PC-3 (cell line): ENCODE measurements at regions not wholly inside any gene's neighbourhood (a gene's known extent, or its start where the extent isn't known, plus 50 kb on each side); places are given as distances from the start of the nearest gene placed in this dataset.

Source experiments
- EZH2phosphoT487 ChIP-seq: fragments of 300-600 bp; sonication (generic); IDR thresholded peaks from 2 replicates; pipeline ENCODE4 v1.6.1; 2018; ENCODE audit warnings: mild to moderate bottlenecking, antibody characterized with exemption, low read length, borderline replicate concordance
- TF ChIP-seq, protein P1 (sequence below): fragments of 300-600 bp; sonication (generic); conservative IDR thresholded peaks from 2 replicates; pipeline ENCODE4 v1.5.1; 2017; ENCODE audit warnings: antibody characterized with exemption, low read depth, mild to moderate bottlenecking, low read length

- TF ChIP-seq, protein P1, sequence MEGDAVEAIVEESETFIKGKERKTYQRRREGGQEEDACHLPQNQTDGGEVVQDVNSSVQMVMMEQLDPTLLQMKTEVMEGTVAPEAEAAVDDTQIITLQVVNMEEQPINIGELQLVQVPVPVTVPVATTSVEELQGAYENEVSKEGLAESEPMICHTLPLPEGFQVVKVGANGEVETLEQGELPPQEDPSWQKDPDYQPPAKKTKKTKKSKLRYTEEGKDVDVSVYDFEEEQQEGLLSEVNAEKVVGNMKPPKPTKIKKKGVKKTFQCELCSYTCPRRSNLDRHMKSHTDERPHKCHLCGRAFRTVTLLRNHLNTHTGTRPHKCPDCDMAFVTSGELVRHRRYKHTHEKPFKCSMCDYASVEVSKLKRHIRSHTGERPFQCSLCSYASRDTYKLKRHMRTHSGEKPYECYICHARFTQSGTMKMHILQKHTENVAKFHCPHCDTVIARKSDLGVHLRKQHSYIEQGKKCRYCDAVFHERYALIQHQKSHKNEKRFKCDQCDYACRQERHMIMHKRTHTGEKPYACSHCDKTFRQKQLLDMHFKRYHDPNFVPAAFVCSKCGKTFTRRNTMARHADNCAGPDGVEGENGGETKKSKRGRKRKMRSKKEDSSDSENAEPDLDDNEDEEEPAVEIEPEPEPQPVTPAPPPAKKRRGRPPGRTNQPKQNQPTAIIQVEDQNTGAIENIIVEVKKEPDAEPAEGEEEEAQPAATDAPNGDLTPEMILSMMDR = no peak
- no peak for TF ChIP-seq EZH2phosphoT487
These were observed 96.1 kb upstream of the THY1 start for GRCh38 chr11:119518746-119519730.
